ENCODE measurements at regions not wholly inside any gene's neighbourhood (a gene's known extent, or its start where the extent isn't known, plus 50 kb on each side); places are given as distances from the start of the nearest gene placed in this dataset.
A peak's percentile ranks its signal among the peaks of the same experiment; 100 is the strongest.

GRCh38 chr18:56545464-56545863, 92.9 kb downstream of the TXNL1 start:
- ATAC-seq, result no peak
- no peaks in the 10 kb centered on the region for H3K27me3 ChIP-seq
- TF ChIP-seq CTCF (IDR thresholded peaks at IDR 0.05) (no peak), POLR2A (IDR thresholded peaks at IDR 0.05) (no peak)
- DNase-seq, result no peak
- H3K9me3 ChIP-seq, result peaks cover 0 to 3% (median 0%) of the 10 kb centered on the region in 12 donors
- no peak overlapping the region for H3K4me3 ChIP-seq
- intact Hi-C loops (cut with DNase I), result no loop called here
- 91 to 96% (median 96%) methylated on average over 1 of the region's 1 CpG for WGBS, 4 donors
- H3K4me1 ChIP-seq, result peaks cover 0 to 21% (median 0%) of the 10 kb centered on the region in 12 donors
- H3K27ac ChIP-seq, result no peak overlapping the region
- H3K36me3 ChIP-seq, result no peaks in the 10 kb centered on the region

DNA sequence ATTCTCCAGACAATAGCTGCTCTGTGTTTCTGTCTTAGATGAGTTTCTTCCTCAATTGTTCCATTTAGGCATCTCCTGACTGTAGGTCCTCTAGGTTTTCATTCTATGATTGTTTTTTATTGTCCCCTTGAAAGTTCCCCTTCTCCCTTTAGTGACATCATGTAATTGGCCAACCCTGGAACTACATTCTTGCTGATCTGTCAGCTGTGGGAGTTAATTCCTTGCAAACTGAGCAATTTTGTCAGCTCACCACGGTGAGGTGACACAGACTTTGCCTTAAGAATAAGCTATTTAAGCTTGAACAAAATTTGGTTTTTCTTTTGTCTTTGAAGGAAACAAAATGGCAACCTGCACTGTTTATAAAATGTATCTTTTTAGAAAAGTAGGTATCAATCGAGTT, 95.9 kb downstream of the TXNL1 start:
- DNase-seq (no peak), ATAC-seq (no peak)
- Histone ChIP-seq H3K27me3 (no peaks in the 10 kb centered on the region), H3K4me1 (peaks cover 0 to 21% (median 0%) of the 10 kb centered on the region in 12 donors), H3K27ac (peak overlapping the region in 1 of 12 donors; percentile 50), H3K36me3 (no peaks in the 10 kb centered on the region), H3K9me3 (peaks cover 0 to 3% (median 0%) of the 10 kb centered on the region in 12 donors), H3K4me3 (no peak overlapping the region)
- intact Hi-C loops (cut with DNase I), result no loop called here
- WGBS, 4 donors, result 71 to 85% (median 83%) methylated on average over 2 of the region's 2 CpGs
- TF ChIP-seq CTCF (IDR thresholded peaks at IDR 0.05) (no peak), POLR2A (IDR thresholded peaks at IDR 0.05) (no peak)

DNA sequence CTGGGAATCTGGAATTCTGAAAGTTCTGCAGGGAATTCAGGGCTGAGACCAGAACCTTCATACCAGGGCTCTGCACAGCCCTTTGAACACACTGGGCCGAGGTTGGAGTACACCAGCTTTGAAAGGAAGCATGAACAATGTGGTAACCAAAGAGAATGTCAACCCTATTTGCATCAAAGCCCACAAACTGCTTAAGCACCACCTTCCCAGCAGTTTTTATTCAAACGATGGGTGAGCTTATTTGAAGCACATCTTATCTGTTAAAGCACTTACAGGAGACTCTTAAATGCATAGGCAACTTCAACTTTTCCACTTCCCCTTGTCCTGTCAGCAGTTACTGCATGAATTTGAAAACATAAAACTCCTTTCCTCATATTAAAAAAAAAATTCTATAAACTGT, 96.6 kb downstream of the TXNL1 start:
- WGBS, 4 donors, result 31 to 35% (median 32%) methylated on average over 2 of the region's 2 CpGs
- no peak for ATAC-seq
- Histone ChIP-seq H3K27me3 (no peaks in the 10 kb centered on the region), H3K4me3 (no peak overlapping the region), H3K9me3 (peaks cover 0 to 3% (median 0%) of the 10 kb centered on the region in 12 donors), H3K27ac (peak overlapping the region in 1 of 12 donors; percentile 50), H3K4me1 (peaks cover 0 to 21% (median 0%) of the 10 kb centered on the region in 12 donors), H3K36me3 (no peaks in the 10 kb centered on the region)
- no peak for TF ChIP-seq CTCF (IDR thresholded peaks at IDR 0.05)
- no peak for TF ChIP-seq POLR2A (IDR thresholded peaks at IDR 0.05)
- no peak for DNase-seq
- intact Hi-C loops (cut with DNase I), result no loop called here

DNA sequence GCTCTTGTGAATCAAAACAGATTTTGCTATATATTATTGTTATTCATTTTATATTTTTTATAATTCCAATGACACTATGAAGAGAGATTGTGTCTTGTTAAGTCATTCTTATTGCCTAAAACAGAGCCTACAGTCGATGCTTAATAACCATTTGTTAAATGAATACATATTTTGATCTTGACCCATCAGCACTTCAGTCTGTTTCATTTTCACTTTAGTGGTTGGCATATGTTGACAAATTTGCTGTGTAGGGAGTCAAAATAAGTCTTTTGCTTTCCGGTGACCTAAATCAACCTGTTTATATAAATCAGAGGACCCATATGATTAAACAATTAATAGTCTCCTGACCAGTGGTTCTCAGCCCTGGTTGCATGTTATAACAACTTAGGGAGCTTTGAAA, 97.1 kb downstream of the TXNL1 start:
- H3K27me3 ChIP-seq, result no peaks in the 10 kb centered on the region
- peaks cover 0 to 21% (median 0%) of the 10 kb centered on the region in 12 donors for H3K4me1 ChIP-seq
- H3K4me3 ChIP-seq, result no peak overlapping the region
- no peaks in the 10 kb centered on the region for H3K36me3 ChIP-seq
- H3K27ac ChIP-seq, result peak overlapping the region in 1 of 12 donors; percentile 50
- TF ChIP-seq CTCF (IDR thresholded peaks at IDR 0.05) (no peak), POLR2A (IDR thresholded peaks at IDR 0.05) (no peak)
- intact Hi-C loops (cut with DNase I), result no loop called here
- ATAC-seq (no peak), DNase-seq (no peak)
- WGBS, 4 donors, result 60 to 78% (median 74%) methylated on average over 2 of the region's 2 CpGs
- peaks cover 0 to 3% (median 0%) of the 10 kb centered on the region in 12 donors for H3K9me3 ChIP-seq
